Mammary epithelial cell (primary cell): ENCODE measurements at regions not wholly inside any gene's neighbourhood (a gene's known extent, or its start where the extent isn't known, plus 50 kb on each side); places are given as distances from the start of the nearest gene placed in this dataset.

ENCODE experiments used
- EZH2 ChIP-seq: IDR thresholded peaks from 2 replicates; pipeline ENCODE4 v1.6.1; 2012; ENCODE audit warnings: low read length, inconsistent platforms, borderline replicate concordance
- TF ChIP-seq, protein P1 (sequence below), 2 donors: IDR thresholded peaks in 1 of 2; conservative IDR thresholded peaks in 1 of 2; 2 replicates each; pipeline ENCODE4 v1.5.1; 2011 to 2012; ENCODE audit warnings: inconsistent platforms in 2 of 2, low read length in 2 of 2, mild to moderate bottlenecking in 2 of 2, control low read depth in 1 of 2, low read depth in 1 of 2; ENCODE audit not compliant: insufficient read depth in 1 of 2; ENCODE audit errors: extremely low read depth in 1 of 2

DNA sequence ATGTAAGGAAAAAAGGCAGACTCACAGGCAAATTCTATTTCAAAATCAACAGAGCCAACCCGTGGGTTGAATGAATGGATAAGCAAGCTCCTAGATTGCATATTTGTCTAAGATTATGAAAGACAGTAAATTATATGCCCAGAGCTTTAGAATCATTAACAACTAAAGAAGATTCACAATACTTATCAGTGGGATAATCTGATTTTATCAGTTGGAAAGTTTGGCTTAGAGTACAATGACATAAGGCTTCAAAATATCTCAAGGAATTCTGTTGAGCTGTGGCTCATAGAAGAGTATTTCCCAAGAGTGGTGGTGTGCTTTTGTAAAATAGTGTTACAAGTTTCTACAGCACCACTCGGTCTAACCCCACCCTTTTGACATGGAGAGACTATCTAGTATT is 85.5 kb downstream of the ADAMTS1 start:
- TF ChIP-seq, protein P1, sequence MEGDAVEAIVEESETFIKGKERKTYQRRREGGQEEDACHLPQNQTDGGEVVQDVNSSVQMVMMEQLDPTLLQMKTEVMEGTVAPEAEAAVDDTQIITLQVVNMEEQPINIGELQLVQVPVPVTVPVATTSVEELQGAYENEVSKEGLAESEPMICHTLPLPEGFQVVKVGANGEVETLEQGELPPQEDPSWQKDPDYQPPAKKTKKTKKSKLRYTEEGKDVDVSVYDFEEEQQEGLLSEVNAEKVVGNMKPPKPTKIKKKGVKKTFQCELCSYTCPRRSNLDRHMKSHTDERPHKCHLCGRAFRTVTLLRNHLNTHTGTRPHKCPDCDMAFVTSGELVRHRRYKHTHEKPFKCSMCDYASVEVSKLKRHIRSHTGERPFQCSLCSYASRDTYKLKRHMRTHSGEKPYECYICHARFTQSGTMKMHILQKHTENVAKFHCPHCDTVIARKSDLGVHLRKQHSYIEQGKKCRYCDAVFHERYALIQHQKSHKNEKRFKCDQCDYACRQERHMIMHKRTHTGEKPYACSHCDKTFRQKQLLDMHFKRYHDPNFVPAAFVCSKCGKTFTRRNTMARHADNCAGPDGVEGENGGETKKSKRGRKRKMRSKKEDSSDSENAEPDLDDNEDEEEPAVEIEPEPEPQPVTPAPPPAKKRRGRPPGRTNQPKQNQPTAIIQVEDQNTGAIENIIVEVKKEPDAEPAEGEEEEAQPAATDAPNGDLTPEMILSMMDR (conservative IDR thresholded peaks at IDR 0.05 in 1 of 2, IDR thresholded peaks at IDR 0.05 in 1 of 2; ENCODE audit: extremely low read depth in 1 of 2, insufficient read depth in 1 of 2, low read depth in 1 of 2, low read length in 2 of 2) = no peak
- no peak for TF ChIP-seq EZH2
